ENCODE measurements at regions not wholly inside any gene's neighbourhood (a gene's known extent, or its start where the extent isn't known, plus 50 kb on each side); places are given as distances from the start of the nearest gene placed in this dataset.

- TF ChIP-seq CTCF (IDR thresholded peaks at IDR 0.05; ENCODE audit: extremely low read depth in 1 of 2, insufficient read depth in 1 of 2, low read depth in 1 of 2, low read length in 2 of 2): no peak
- no peak for TF ChIP-seq EZH2 (IDR thresholded peaks at IDR 0.05; ENCODE audit: borderline replicate concordance, low read depth, low read length, severe bottlenecking)
- no peak for TF ChIP-seq MYC (IDR thresholded peaks at IDR 0.05; ENCODE audit: low read depth, low read length)
- no peak for TF ChIP-seq POLR2A (IDR thresholded peaks at IDR 0.05; ENCODE audit: low read depth, low read length)
Observed at GRCh38 chr9:73665253-73665652, 513.6 kb downstream of the ANXA1 start.

Data from endothelial cell of umbilical vein (primary cell).